SU-DHL-6 (cell line): ENCODE measurements at regions not wholly inside any gene's neighbourhood (a gene's known extent, or its start where the extent isn't known, plus 50 kb on each side); places are given as distances from the start of the nearest gene placed in this dataset.

ENCODE experiments used
- EZH2phosphoT487 ChIP-seq: fragments of 200-600 bp; sonication (generic), shearing (Covaris generic); conservative IDR thresholded peaks from 2 replicates; pipeline ENCODE4 v1.6.1; 2018; ENCODE audit warnings: mild to moderate bottlenecking, antibody characterized with exemption, low read length, moderate library complexity, mixed read lengths
- TF ChIP-seq, protein P1 (sequence below): fragments of 200-600 bp; sonication (generic); IDR thresholded peaks from one replicate; pipeline ENCODE4 v1.5.1; 2017; ENCODE audit warnings: antibody characterized with exemption, mild to moderate bottlenecking, low read length, moderate library complexity; ENCODE audit not compliant: insufficient read depth, poor library complexity, severe bottlenecking

DNA sequence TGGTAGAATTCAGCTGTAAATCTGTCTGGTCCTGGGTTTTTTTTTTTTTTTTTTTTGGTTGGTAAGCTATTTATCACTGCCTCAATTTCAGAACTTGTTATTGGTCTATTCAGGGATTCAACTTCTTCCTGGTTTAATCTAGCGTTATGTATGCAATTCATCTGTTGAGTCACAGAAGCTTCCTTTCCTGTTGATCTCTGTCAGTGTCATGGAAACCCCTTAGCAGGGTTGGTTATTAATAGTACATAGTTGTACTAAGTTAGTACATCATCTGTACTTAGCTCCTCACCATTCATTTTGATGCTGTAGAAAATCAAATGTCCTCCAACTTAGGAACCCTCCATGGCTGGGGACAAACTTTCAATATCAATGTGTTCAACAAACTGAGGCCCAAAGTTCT is 51.0 kb upstream of the BARHL2 start:
- TF ChIP-seq, protein P1, sequence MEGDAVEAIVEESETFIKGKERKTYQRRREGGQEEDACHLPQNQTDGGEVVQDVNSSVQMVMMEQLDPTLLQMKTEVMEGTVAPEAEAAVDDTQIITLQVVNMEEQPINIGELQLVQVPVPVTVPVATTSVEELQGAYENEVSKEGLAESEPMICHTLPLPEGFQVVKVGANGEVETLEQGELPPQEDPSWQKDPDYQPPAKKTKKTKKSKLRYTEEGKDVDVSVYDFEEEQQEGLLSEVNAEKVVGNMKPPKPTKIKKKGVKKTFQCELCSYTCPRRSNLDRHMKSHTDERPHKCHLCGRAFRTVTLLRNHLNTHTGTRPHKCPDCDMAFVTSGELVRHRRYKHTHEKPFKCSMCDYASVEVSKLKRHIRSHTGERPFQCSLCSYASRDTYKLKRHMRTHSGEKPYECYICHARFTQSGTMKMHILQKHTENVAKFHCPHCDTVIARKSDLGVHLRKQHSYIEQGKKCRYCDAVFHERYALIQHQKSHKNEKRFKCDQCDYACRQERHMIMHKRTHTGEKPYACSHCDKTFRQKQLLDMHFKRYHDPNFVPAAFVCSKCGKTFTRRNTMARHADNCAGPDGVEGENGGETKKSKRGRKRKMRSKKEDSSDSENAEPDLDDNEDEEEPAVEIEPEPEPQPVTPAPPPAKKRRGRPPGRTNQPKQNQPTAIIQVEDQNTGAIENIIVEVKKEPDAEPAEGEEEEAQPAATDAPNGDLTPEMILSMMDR, result no peak
- TF ChIP-seq EZH2phosphoT487, result no peak
